Cardiac fibroblast (primary cell): ENCODE measurements at regions not wholly inside any gene's neighbourhood (a gene's known extent, or its start where the extent isn't known, plus 50 kb on each side); places are given as distances from the start of the nearest gene placed in this dataset.
"Not testable (repeated sequence)": the region's sequence is repeated elsewhere in the genome, so short reads cannot be mapped to it uniquely, and the experiment has no call there.

Source experiments
- DNase-seq, 2 donors: peaks; one replicate each; pipeline versions ENCODE4 v3.0.0 to v3.0.0-alpha.2; 2010; ENCODE audit warnings: low read depth in 2 of 2
- H3K4me3 ChIP-seq, 2 donors: replicated peaks in 1 of 2; 1 replicate in 1 of 2; 2 replicates in 1 of 2; pipeline ENCODE4 v1.5.1; 2011; ENCODE audit warnings: low read depth in 2 of 2, low read length in 2 of 2, mild to moderate bottlenecking in 2 of 2, moderate library complexity in 1 of 2
- TF ChIP-seq, protein P1 (sequence below): IDR thresholded peaks from one replicate; pipeline ENCODE4 v1.5.1; 2011; ENCODE audit warnings: low read depth, mild to moderate bottlenecking, low read length, inconsistent platforms

GRCh38 chr20:54346276-54346675 lies 129.1 kb upstream of the DOK5 start:
- no peak for DNase-seq
- no peak overlapping the region for H3K4me3 ChIP-seq
- TF ChIP-seq, protein P1, sequence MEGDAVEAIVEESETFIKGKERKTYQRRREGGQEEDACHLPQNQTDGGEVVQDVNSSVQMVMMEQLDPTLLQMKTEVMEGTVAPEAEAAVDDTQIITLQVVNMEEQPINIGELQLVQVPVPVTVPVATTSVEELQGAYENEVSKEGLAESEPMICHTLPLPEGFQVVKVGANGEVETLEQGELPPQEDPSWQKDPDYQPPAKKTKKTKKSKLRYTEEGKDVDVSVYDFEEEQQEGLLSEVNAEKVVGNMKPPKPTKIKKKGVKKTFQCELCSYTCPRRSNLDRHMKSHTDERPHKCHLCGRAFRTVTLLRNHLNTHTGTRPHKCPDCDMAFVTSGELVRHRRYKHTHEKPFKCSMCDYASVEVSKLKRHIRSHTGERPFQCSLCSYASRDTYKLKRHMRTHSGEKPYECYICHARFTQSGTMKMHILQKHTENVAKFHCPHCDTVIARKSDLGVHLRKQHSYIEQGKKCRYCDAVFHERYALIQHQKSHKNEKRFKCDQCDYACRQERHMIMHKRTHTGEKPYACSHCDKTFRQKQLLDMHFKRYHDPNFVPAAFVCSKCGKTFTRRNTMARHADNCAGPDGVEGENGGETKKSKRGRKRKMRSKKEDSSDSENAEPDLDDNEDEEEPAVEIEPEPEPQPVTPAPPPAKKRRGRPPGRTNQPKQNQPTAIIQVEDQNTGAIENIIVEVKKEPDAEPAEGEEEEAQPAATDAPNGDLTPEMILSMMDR = no peak

DNA sequence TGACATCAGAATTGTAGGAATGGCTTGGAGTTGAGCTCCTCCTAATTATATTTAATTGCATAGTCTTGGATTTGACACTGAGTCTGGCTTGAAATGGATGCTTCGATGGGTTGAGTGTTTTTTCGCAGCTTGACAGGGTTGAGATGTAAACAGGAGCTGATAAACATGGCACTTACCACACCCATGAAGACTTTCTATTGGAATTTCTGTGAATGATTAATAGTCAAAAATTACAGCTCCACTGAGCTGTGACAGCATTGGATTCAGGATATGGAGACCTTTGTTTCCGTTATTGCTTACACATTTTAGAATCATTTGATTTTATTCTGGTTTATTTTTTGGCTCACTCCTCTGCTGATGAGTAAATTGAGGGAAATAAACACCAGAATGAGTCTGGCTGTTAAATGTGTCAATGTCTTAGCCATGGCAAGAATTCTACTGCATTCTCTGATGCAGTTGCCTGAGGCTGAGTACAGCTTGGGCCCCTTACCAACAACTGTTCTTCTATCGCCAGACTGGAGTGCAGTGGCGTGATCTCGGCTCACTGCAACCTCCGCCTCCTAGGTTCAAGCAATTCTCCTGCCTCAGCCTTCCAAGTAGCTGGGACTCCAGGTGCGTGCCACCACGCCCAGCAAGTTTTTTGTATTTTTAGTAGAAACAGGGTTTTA lies 128.1 kb upstream of the DOK5 start:
- no peak for DNase-seq
- TF ChIP-seq, protein P1 = no peak
- H3K4me3 ChIP-seq = no peak overlapping the region

- no peak overlapping the region for H3K4me3 ChIP-seq
- peak; percentile 62 to 68 for DNase-seq
- TF ChIP-seq, protein P1 = no peak
Measured at GRCh38 chr20:54350415-54350814, 125.0 kb upstream of the DOK5 start.

- no peak overlapping the region for H3K4me3 ChIP-seq
- no peak for DNase-seq
- TF ChIP-seq, protein P1 = no peak
Measured at GRCh38 chr20:54351371-54352136, 123.8 kb upstream of the DOK5 start.

DNA sequence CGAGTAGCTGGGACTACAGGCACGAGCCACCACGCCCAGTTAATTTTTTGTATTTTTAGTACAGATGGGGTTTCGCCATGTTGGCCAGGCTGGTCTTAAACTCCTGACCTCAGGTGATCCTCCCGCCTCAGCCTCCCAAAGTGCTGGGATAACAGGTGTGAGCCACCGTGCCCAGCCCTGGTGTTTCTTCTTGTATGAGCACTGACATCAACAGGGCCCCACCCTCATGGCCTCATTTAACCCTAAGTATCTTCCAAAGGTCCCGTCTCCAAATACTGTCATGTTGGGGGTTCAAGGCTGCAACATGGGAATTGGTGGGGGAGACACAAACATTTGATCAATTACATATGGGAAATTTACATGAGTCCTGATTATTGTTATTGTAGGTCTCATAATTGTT lies 122.9 kb upstream of the DOK5 start:
- not testable (repeated sequence) for H3K4me3 ChIP-seq, DNase-seq

DNA sequence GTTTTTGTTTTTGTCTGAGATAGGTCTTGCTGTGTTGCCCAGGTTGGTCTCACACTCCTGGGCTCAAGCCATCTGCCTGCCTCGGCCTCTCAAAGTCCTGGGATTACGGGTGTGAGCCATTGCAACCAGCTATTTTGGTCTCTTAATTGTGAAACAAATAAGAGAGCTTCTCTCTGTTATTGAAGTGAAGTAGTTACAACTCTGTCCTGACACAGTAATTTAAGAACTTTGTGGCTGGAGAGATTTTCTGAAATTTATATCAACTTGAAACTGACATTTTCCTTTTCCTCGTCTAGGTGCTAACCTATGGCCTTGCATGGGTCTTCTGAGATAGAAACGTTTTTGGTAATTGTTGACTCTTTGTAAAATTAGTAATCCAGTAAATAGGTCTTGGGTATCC lies 122.1 kb upstream of the DOK5 start:
- H3K4me3 ChIP-seq = no peak overlapping the region
- DNase-seq = no peak
- TF ChIP-seq, protein P1 = no peak

GRCh38 chr20:54355631-54356280 lies 119.6 kb upstream of the DOK5 start:
- DNase-seq = peak; percentile 26 to 47
- H3K4me3 ChIP-seq = no peak overlapping the region
- TF ChIP-seq, protein P1 = no peak
